Retina (tissue), 1 donor: ENCODE measurements at regions not wholly inside any gene's neighbourhood (a gene's known extent, or its start where the extent isn't known, plus 50 kb on each side); places are given as distances from the start of the nearest gene placed in this dataset.

Source experiments
- DNase-seq: peaks from one replicate; pipeline ENCODE4 v3.0.0-alpha.2; 2016

- DNase-seq: no peak
Measured at GRCh38 chr9:115373000-115373709, 255.2 kb upstream of the TNC start.

- no peak for DNase-seq
Measured at GRCh38 chr9:115373710-115374045, 255.7 kb upstream of the TNC start.

- DNase-seq: peak; percentile 11
Measured at GRCh38 chr9:115374724-115375268, 256.8 kb upstream of the TNC start.

- DNase-seq: no peak
Measured at GRCh38 chr9:115378241-115378640, 260.3 kb upstream of the TNC start.

DNA sequence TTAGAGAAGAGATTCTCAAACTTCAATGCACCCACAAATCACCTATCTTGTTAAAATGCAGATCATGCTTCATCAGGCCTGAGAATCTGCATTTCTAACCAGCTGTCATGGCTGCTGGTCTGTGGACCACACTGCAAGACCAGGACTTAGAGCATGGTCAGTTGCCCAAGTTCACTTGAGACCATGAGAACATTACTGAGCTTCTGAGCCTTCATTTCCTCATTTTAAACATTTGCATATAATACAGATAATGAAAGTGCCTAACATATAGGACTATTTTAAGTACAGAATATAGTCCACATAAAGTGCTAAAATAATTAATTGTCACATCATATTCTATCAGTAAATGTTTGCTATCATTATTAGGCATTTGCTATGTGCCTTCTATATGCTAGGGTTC is 260.8 kb upstream of the TNC start:
- no peak for DNase-seq

- no peak for DNase-seq
Measured at GRCh38 chr9:115379719-115380118, 261.8 kb upstream of the TNC start.

GRCh38 chr9:115382865-115383264 is 264.9 kb upstream of the TNC start:
- DNase-seq: no peak

GRCh38 chr9:115385383-115386122 is 267.6 kb upstream of the TNC start:
- no peak for DNase-seq

DNA sequence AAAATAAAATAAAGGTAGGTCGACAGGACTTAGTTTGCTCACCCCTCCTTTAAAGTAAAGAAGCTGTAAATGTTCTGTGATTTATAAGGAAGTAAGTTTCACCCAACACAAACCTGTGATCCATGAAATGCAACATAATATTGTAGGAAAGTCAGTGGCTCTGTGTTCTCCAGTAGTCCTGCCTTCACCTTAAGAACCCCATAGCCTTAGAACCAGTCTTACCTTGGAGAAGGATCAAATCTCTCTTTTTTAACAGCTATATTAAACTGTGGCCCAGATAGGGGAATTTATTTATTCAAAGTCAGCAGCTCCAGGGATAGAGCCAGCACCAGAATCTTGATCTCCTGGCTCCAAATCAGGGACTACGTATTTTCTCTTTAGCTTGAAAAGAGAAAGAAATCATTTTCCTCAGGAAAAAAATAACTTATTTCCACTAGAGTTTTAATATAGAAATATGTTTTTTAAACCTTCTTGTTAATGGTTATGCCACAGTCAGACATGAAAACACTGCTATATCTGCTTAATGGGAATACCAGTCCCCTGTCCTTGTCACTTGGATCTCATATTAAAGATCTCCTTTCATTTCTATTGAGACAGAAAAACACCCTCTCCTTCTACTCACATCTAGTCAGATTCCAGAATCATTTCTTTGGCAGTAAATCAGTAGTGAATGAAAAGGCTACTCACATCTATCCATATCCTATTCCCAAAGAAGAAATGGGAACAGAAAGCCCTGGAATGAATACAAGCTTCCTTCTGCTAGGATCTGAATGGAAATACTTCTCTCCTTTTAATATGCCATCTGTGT is 269.2 kb upstream of the TNC start:
- no peak for DNase-seq

GRCh38 chr9:115391168-115391825 is 273.3 kb upstream of the TNC start:
- no peak for DNase-seq

DNA sequence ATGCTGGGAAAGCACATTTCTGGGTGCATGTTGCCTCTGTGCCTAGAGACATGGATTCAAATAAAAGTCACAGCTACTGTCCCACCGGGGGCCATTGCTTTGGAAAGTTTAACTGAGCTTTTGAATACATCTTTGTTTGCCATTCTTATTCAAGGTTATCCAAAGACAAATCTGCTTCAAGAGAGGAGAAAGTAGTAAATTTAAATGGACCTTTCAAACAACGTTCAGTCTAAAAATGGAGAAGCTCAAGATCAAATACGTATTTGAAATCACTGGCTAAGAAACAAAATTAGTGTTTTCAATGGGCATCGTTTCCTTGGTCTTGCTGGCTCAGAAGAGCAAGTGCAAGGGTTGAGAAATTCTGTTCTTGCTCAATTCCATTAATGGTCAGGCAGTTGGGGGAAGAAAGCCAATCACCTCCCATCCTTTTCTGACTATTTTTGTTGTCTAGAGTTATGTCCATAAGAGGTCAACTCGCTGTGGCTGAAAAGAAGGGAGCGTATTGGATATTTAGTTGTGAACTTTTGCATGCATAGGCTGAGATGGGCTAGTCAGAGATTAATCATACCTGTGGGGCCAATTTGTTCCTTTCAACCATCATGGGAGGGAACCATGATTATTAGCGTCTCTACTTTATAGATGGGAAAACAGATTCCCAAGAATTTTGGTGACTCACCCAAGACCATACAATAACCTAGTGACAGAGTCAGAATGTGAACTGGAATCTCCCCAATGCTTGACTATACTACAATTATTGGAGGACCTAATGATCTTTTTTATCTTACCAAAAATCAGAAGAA is 276.2 kb upstream of the TNC start:
- DNase-seq: no peak

GRCh38 chr9:115395511-115396021 is 277.6 kb upstream of the TNC start:
- no peak for DNase-seq

- no peak for DNase-seq
Measured at GRCh38 chr9:115396071-115396529, 278.1 kb upstream of the TNC start.

- DNase-seq: no peak
Measured at GRCh38 chr9:115397591-115398312, 279.8 kb upstream of the TNC start.

DNA sequence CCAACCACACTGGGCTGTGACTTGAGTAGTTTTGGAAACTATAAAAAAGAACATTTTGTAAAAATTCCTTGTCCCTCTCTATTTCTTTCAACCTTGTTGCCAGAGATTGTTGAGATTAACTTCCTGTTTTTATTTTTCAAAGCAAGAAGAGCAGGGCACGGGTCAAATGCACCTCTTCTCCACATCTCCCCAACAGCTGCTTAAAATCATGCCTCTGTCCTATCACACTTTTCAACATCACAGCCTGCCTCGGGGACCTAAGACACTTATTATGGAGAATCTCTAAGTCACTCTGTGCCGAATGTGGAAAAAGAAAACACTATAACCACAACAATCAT is 280.3 kb upstream of the TNC start:
- DNase-seq: no peak

- DNase-seq: no peak
Measured at GRCh38 chr9:115398996-115399395, 281.0 kb upstream of the TNC start.

GRCh38 chr9:115400796-115401195 is 282.8 kb upstream of the TNC start:
- DNase-seq: peak; percentile 6

GRCh38 chr9:115401756-115402327 is 283.9 kb upstream of the TNC start:
- DNase-seq: no peak

GRCh38 chr9:115403753-115404152 is 285.8 kb upstream of the TNC start:
- no peak for DNase-seq

DNA sequence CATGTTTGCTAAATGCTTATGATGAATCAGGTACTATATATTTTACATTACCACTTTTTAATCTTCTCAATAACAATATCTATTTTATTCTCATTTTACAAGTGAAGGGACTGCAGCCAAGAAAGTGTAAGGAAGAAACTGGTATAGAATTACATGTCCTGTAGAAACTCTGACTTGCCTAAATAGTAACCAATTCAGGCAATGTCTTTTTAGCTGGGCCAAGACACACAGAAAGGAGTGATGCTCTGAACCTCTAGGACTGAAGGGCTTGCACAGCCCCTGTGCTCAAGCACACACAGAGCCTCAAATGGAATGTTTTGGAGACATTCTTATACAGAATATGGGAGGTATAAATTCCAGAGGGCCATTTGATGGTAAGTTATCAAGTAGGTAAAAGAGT is 286.4 kb upstream of the TNC start:
- no peak for DNase-seq

DNA sequence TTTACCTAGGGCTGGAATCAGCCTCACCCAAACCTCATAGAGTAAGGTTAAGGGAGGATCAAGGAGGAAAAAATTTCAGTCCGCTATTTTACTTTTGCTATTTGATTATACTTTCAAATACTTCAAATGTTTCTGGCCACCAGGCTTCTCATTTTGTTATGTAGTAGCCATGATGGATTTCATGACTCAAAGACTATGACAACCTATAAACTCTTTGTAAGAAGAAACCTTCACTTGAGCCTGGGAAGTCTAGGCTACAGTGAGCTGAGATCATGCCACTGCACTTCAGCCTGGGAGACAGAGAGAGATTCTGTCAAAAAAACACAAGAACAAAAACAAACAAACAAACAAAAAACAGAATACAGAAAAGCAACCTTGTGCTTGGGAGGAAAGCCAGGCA is 293.6 kb upstream of the TNC start:
- no peak for DNase-seq
